ENCODE measurements at regions not wholly inside any gene's neighbourhood (a gene's known extent, or its start where the extent isn't known, plus 50 kb on each side); places are given as distances from the start of the nearest gene placed in this dataset.

- H3K36me3 ChIP-seq (ENCODE audit: insufficient read depth, low read length, poor library complexity, severe bottlenecking), result no peaks in the 10 kb centered on the region
- TF ChIP-seq EZH2 (IDR thresholded peaks at IDR 0.05; ENCODE audit: borderline replicate concordance, low read depth, low read length, poor library complexity, severe bottlenecking) (no peak), CTCF (conservative IDR thresholded peaks at IDR 0.05; ENCODE audit: low read depth, low read length) (no peak)
- H3K4me3 ChIP-seq (ENCODE audit: low read depth, low read length, poor library complexity, severe bottlenecking), result no peak overlapping the region
- H3K9me3 ChIP-seq (ENCODE audit: low read depth, low read length, poor library complexity, severe bottlenecking), result peaks cover 13% of the 10 kb centered on the region
- ChIA-PET POLR2A (ENCODE audit: low non-redundant PET) (no interaction called here), CTCF (no interaction called here)
- no peak for DNase-seq (ENCODE audit: low spot score)
- H3K27ac ChIP-seq (ENCODE audit: low read depth, low read length, poor library complexity, severe bottlenecking), result no peak overlapping the region
- H3K4me1 ChIP-seq (ENCODE audit: insufficient read depth, low read length, poor library complexity, severe bottlenecking), result no peaks in the 10 kb centered on the region
- intact Hi-C loops (cut with micrococcal nuclease; ENCODE audit: unreplicated experiment), result no loop called here
- no TSS peak for BruUV-seq (replicated peaks)
- H3K27me3 ChIP-seq (replicated peaks; ENCODE audit: insufficient read depth, low read depth, low read length, poor library complexity), result no peaks in the 10 kb centered on the region
Observed at GRCh38 chr6:120576061-120576460, 758.2 kb downstream of the TBC1D32 start.

GRCh38 chr6:120569714-120570113, 764.6 kb downstream of the TBC1D32 start:
- TF ChIP-seq CTCF (conservative IDR thresholded peaks at IDR 0.05; ENCODE audit: low read depth, low read length) (no peak), EZH2 (IDR thresholded peaks at IDR 0.05; ENCODE audit: borderline replicate concordance, low read depth, low read length, poor library complexity, severe bottlenecking) (no peak)
- H3K4me3 ChIP-seq (ENCODE audit: low read depth, low read length, poor library complexity, severe bottlenecking), result no peak overlapping the region
- ChIA-PET POLR2A (ENCODE audit: low non-redundant PET) (no interaction called here), CTCF (no interaction called here)
- H3K27ac ChIP-seq (ENCODE audit: low read depth, low read length, poor library complexity, severe bottlenecking), result no peak overlapping the region
- intact Hi-C loops (cut with micrococcal nuclease; ENCODE audit: unreplicated experiment), result no loop called here
- DNase-seq (ENCODE audit: low spot score), result no peak
- no peaks in the 10 kb centered on the region for H3K4me1 ChIP-seq (ENCODE audit: insufficient read depth, low read length, poor library complexity, severe bottlenecking)
- BruUV-seq (replicated peaks), result no TSS peak
- no peaks in the 10 kb centered on the region for H3K36me3 ChIP-seq (ENCODE audit: insufficient read depth, low read length, poor library complexity, severe bottlenecking)
- no peaks in the 10 kb centered on the region for H3K9me3 ChIP-seq (ENCODE audit: low read depth, low read length, poor library complexity, severe bottlenecking)
- no peaks in the 10 kb centered on the region for H3K27me3 ChIP-seq (replicated peaks; ENCODE audit: insufficient read depth, low read depth, low read length, poor library complexity)

GRCh38 chr6:120564779-120565178, 769.5 kb downstream of the TBC1D32 start:
- BruUV-seq (replicated peaks), result no TSS peak
- no peaks in the 10 kb centered on the region for H3K4me1 ChIP-seq (ENCODE audit: insufficient read depth, low read length, poor library complexity, severe bottlenecking)
- no peak overlapping the region for H3K4me3 ChIP-seq (ENCODE audit: low read depth, low read length, poor library complexity, severe bottlenecking)
- no peak for DNase-seq (ENCODE audit: low spot score)
- CTCF ChIA-PET, result no interaction called here
- H3K27me3 ChIP-seq (replicated peaks; ENCODE audit: insufficient read depth, low read depth, low read length, poor library complexity), result no peaks in the 10 kb centered on the region
- POLR2A ChIA-PET (ENCODE audit: low non-redundant PET), result no interaction called here
- no peak for TF ChIP-seq EZH2 (IDR thresholded peaks at IDR 0.05; ENCODE audit: borderline replicate concordance, low read depth, low read length, poor library complexity, severe bottlenecking)
- no peak for TF ChIP-seq CTCF (conservative IDR thresholded peaks at IDR 0.05; ENCODE audit: low read depth, low read length)
- peaks cover 4% of the 10 kb centered on the region for H3K9me3 ChIP-seq (ENCODE audit: low read depth, low read length, poor library complexity, severe bottlenecking)
- no peaks in the 10 kb centered on the region for H3K36me3 ChIP-seq (ENCODE audit: insufficient read depth, low read length, poor library complexity, severe bottlenecking)
- no peak overlapping the region for H3K27ac ChIP-seq (ENCODE audit: low read depth, low read length, poor library complexity, severe bottlenecking)
- intact Hi-C loops (cut with micrococcal nuclease; ENCODE audit: unreplicated experiment), result no loop called here
